ENCODE measurements at regions not wholly inside any gene's neighbourhood (a gene's known extent, or its start where the extent isn't known, plus 50 kb on each side); places are given as distances from the start of the nearest gene placed in this dataset.

GRCh38 chr16:17705847-17706246, 235.1 kb upstream of the XYLT1 start:
- TF ChIP-seq CTCF (tag by site-specific recombination; IDR thresholded peaks at IDR 0.05) (no peak), ZBTB49 (tag by site-specific recombination; IDR thresholded peaks at IDR 0.05; ENCODE audit: low read depth) (no peak), OSR2 (tag by site-specific recombination; IDR thresholded peaks at IDR 0.05) (no peak), ZFHX2 (tag by site-specific recombination; conservative IDR thresholded peaks at IDR 0.05) (no peak), ZNF146 (tag by site-specific recombination; IDR thresholded peaks at IDR 0.05) (no peak), ZBTB11 (tag by site-specific recombination; conservative IDR thresholded peaks at IDR 0.05; ENCODE audit: low read depth) (no peak), ZNF830 (tag by site-specific recombination; IDR thresholded peaks at IDR 0.05; ENCODE audit: low read depth) (no peak), ZBTB7A (tag by site-specific recombination; IDR thresholded peaks at IDR 0.05; ENCODE audit: low read depth) (no peak), ZNF473 (tag by site-specific recombination; IDR thresholded peaks at IDR 0.05) (no peak), KLF7 (tag by site-specific recombination; IDR thresholded peaks at IDR 0.05; ENCODE audit: borderline replicate concordance) (no peak), BCL6B (tag by site-specific recombination; IDR thresholded peaks at IDR 0.05) (no peak), ZNF24 (tag by site-specific recombination; IDR thresholded peaks at IDR 0.05) (no peak), TSHZ1 (tag by site-specific recombination; IDR thresholded peaks at IDR 0.05; ENCODE audit: borderline replicate concordance) (no peak)
